GM18502 (cell line): ENCODE measurements at regions not wholly inside any gene's neighbourhood (a gene's known extent, or its start where the extent isn't known, plus 50 kb on each side); places are given as distances from the start of the nearest gene placed in this dataset.

ENCODE experiments used
- ATAC-seq: cut with Tn5 transposase; IDR thresholded peaks from one replicate; pipeline ENCODE4 v1.9.1; 2021; ENCODE audit warnings: mild to moderate bottlenecking; ENCODE audit not compliant: unreplicated experiment, poor library complexity

- no peak for ATAC-seq
Measured at GRCh38 chr3:46091741-46092701, 64.7 kb upstream of the XCR1 start.

GRCh38 chr3:46091046-46091445 lies 63.8 kb upstream of the XCR1 start:
- no peak for ATAC-seq

- no peak for ATAC-seq
Measured at GRCh38 chr3:46090161-46090591, 62.9 kb upstream of the XCR1 start.

- ATAC-seq, result peak; percentile 72
Measured at GRCh38 chr3:46089237-46090011, 62.1 kb upstream of the XCR1 start.

- no peak for ATAC-seq
Measured at GRCh38 chr3:46087871-46088270, 60.6 kb upstream of the XCR1 start.

- no peak for ATAC-seq
Measured at GRCh38 chr3:46086986-46087385, 59.7 kb upstream of the XCR1 start.

- no peak for ATAC-seq
Measured at GRCh38 chr3:46086083-46086437, 58.8 kb upstream of the XCR1 start.

GRCh38 chr3:46085421-46086082 lies 58.3 kb upstream of the XCR1 start:
- no peak for ATAC-seq

- ATAC-seq, result no peak
Measured at GRCh38 chr3:46083956-46084355, 56.7 kb upstream of the XCR1 start.

- ATAC-seq, result no peak
Measured at GRCh38 chr3:46082849-46083248, 55.6 kb upstream of the XCR1 start.

- ATAC-seq, result no peak
Measured at GRCh38 chr3:46082021-46082420, 54.7 kb upstream of the XCR1 start.

- ATAC-seq, result no peak
Measured at GRCh38 chr3:46080969-46081345, 53.7 kb upstream of the XCR1 start.

GRCh38 chr3:46080124-46080968 lies 53.1 kb upstream of the XCR1 start:
- no peak for ATAC-seq

GRCh38 chr3:46078712-46079400 lies 51.6 kb upstream of the XCR1 start:
- peak; percentile 56 for ATAC-seq
